GM12878 (cell line): ENCODE measurements at regions not wholly inside any gene's neighbourhood (a gene's known extent, or its start where the extent isn't known, plus 50 kb on each side); places are given as distances from the start of the nearest gene placed in this dataset.

Experiments
- ATAC-seq: fragments of 200-7000 bp; cut with Tn5 transposase; 3 replicates; pipeline ENCODE4 v1.9.1; 2020; ENCODE audit warnings: mild to moderate bottlenecking, moderate library complexity
- BruUV-seq: library from RNA; stranded (reverse); fragments of 400-500 nt; replicated peaks from 2 replicates; lab custom pipeline; 2021; lab: Mats Ljungman, UMichigan
- CTCF ChIA-PET: fragments of 300-600 bp; sonication (Branson Sonifier 250); formaldehyde crosslinking; extraction: SDS; loops from one replicate; lab custom pipeline; 2021; ENCODE audit warnings: inconsistent platforms; lab: Yijun Ruan, JAX
- POLR2A ChIA-PET: fragments of 350-600 bp; formaldehyde crosslinking; extraction: SDS; loops from one replicate; lab custom pipeline; 2021; ENCODE audit warnings: inconsistent platforms; lab: Charles Lee
- RAD21 ChIA-PET: fragments of 300-600 bp; sonication (Branson Sonifier 250); formaldehyde crosslinking; loops from one replicate; lab custom pipeline; 2023; ENCODE audit warnings: antibody characterized with exemption; ENCODE audit not compliant: unreplicated experiment; lab: Charles Lee
- SMC1A ChIA-PET: fragments of 300-600 bp; sonication (Branson Sonifier 250); formaldehyde crosslinking; loops from one replicate; lab custom pipeline; 2023; ENCODE audit not compliant: unreplicated experiment, uncharacterized antibody; lab: Charles Lee
- DNase-seq: peaks from one replicate; pipeline ENCODE4 v3.0.0-alpha.2; 2011; ENCODE audit warnings: low read depth, low spot score
- FAIRE-seq: peaks from 3 replicates; lab custom pipeline; 2011; peaks lifted over from hg19 to GRCh38; lab: Jason Lieb, UNC
- H2AFZ ChIP-seq: 2 replicates; pipeline ENCODE4 v1.6.0; 2011; ENCODE audit warnings: low read depth, low read length, control low read depth; ENCODE audit not compliant: control insufficient read depth
- H3K27ac ChIP-seq: 2 replicates; pipeline ENCODE4 v1.5.1; 2011; ENCODE audit warnings: control low read depth; ENCODE audit not compliant: control insufficient read depth, insufficient read depth
- H3K27me3 ChIP-seq, 2 experiments: replicated peaks in 1 of 2; 2 replicates each; pipeline versions ENCODE4 v1.6.0 to v1.6.1; 2011; ENCODE audit warnings: low read length in 1 of 2; ENCODE audit not compliant: control insufficient read depth in 2 of 2, insufficient read depth in 2 of 2
- H3K36me3 ChIP-seq, 2 experiments: 2 replicates each; pipeline ENCODE4 v1.5.1; 2011; ENCODE audit warnings: low read length in 1 of 2; ENCODE audit not compliant: control insufficient read depth in 2 of 2, insufficient read depth in 2 of 2
- H3K4me1 ChIP-seq: 2 replicates; pipeline ENCODE4 v1.6.1; 2011; ENCODE audit warnings: mild to moderate bottlenecking, low read length, moderate library complexity, mixed read lengths; ENCODE audit not compliant: control insufficient read depth, insufficient read depth
- H3K4me2 ChIP-seq: 2 replicates; pipeline ENCODE4 v1.6.0; 2011; ENCODE audit warnings: control low read depth; ENCODE audit not compliant: control insufficient read depth, insufficient read depth
- H3K4me3 ChIP-seq: fragments of 200-600 bp; sonication (generic); 2 replicates; pipeline ENCODE4 v1.5.1; 2016
- H3K79me2 ChIP-seq: 2 replicates; pipeline ENCODE4 v1.6.0; 2011; ENCODE audit warnings: low read length; ENCODE audit not compliant: control insufficient read depth, insufficient read depth
- H3K9ac ChIP-seq: 2 replicates; pipeline ENCODE4 v1.8.0; 2011; ENCODE audit warnings: low read length, control low read depth, mixed read lengths; ENCODE audit not compliant: control insufficient read depth, insufficient read depth
- H3K9me3 ChIP-seq: replicated peaks from 3 replicates; pipeline ENCODE4 v1.5.1; 2011; ENCODE audit warnings: mild to moderate bottlenecking, low read length; ENCODE audit not compliant: control insufficient read depth, insufficient read depth
- H4K20me1 ChIP-seq: 2 replicates; pipeline ENCODE4 v1.6.0; 2011; ENCODE audit not compliant: control insufficient read depth, insufficient read depth
- BHLHE40 ChIP-seq, 2 experiments: fragments of 450-650 bp in 1 of 2; IDR thresholded peaks; 2 replicates each; pipeline ENCODE4 v1.6.1; 2011 to 2017; ENCODE audit warnings: low read depth in 2 of 2, borderline replicate concordance in 1 of 2, improper control_type of control experiment in 1 of 2, low read length in 1 of 2, mild to moderate bottlenecking in 1 of 2
- CUX1 ChIP-seq: IDR thresholded peaks from 2 replicates; pipeline ENCODE4 v1.6.1; 2012; ENCODE audit warnings: improper control_type of control experiment, low read depth, low read length; ENCODE audit not compliant: insufficient replicate concordance
- EED ChIP-seq: sonication (generic); IDR thresholded peaks from 2 replicates; pipeline ENCODE4 v1.6.1; 2016; ENCODE audit warnings: antibody characterized with exemption, low read depth
- ESRRA ChIP-seq: IDR thresholded peaks from 2 replicates; pipeline ENCODE4 v1.6.1; 2012; ENCODE audit warnings: mild to moderate bottlenecking, low read length, improper control_type of control experiment
- FOXK2 ChIP-seq: fragments of 450-650 bp; IDR thresholded peaks from 2 replicates; pipeline ENCODE4 v1.6.1; 2017; ENCODE audit warnings: mild to moderate bottlenecking, moderate library complexity
- GABPA ChIP-seq: IDR thresholded peaks from 2 replicates; pipeline ENCODE4 v1.6.1; 2014; ENCODE audit warnings: antibody characterized with exemption, low read depth, mild to moderate bottlenecking, inconsistent platforms
- MEF2A ChIP-seq: IDR thresholded peaks from 2 replicates; pipeline ENCODE4 v1.6.1; 2011; ENCODE audit warnings: low read depth, mild to moderate bottlenecking, low read length, moderate library complexity; ENCODE audit not compliant: insufficient read depth
- MLLT1 ChIP-seq: fragments of 450-650 bp; IDR thresholded peaks from 2 replicates; pipeline ENCODE4 v1.6.1; 2016; ENCODE audit warnings: mild to moderate bottlenecking
- MYC ChIP-seq: IDR thresholded peaks from 2 replicates; pipeline ENCODE4 v1.6.1; 2011; ENCODE audit warnings: mild to moderate bottlenecking, low read length, moderate library complexity, inconsistent platforms; ENCODE audit not compliant: insufficient read depth, insufficient replicate concordance, insufficient read length, severe bottlenecking
- NFXL1 ChIP-seq: fragments of 450-650 bp; IDR thresholded peaks from 2 replicates; pipeline ENCODE4 v1.6.1; 2017; ENCODE audit warnings: antibody characterized with exemption, mild to moderate bottlenecking, borderline replicate concordance
- NRF1 ChIP-seq: conservative IDR thresholded peaks from 2 replicates; pipeline ENCODE4 v1.6.1; 2011; ENCODE audit warnings: mild to moderate bottlenecking, low read depth, low read length, improper control_type of control experiment
- POLR2AphosphoS5 ChIP-seq: IDR thresholded peaks from 2 replicates; pipeline ENCODE4 v1.6.1; 2011; ENCODE audit warnings: mild to moderate bottlenecking, low read length, inconsistent platforms
- RAD51 ChIP-seq: fragments of 450-650 bp; IDR thresholded peaks from 2 replicates; pipeline ENCODE4 v1.6.1; 2016; ENCODE audit warnings: moderate library complexity, mild to moderate bottlenecking, inconsistent platforms
- SMAD5 ChIP-seq: IDR thresholded peaks from 2 replicates; pipeline ENCODE4 v1.6.1; 2016; ENCODE audit warnings: antibody characterized with exemption, low read depth
- SMARCA5 ChIP-seq: fragments of 450-650 bp; IDR thresholded peaks from 2 replicates; pipeline ENCODE4 v1.6.1; 2017; ENCODE audit warnings: mild to moderate bottlenecking
- TARDBP ChIP-seq: IDR thresholded peaks from 2 replicates; pipeline ENCODE4 v1.6.1; 2016; ENCODE audit warnings: borderline replicate concordance
- ZNF274 ChIP-seq: IDR thresholded peaks from one replicate; pipeline ENCODE4 v1.8.0; 2011; ENCODE audit not compliant: insufficient read length, insufficient read depth
- WGBS: methylation state at CpG from one replicate; pipeline ENCODE4 v1.1.6; 2016; ENCODE audit warnings: low lambda C conversion rate; ENCODE audit not compliant: insufficient replicate concordance, insufficient coverage; ENCODE audit errors: missing lambda C conversion rate; 5-methylcytosine and 5-hydroxymethylcytosine counted together
- in situ Hi-C: fragments of 300-500 bp; cut with MboI; formaldehyde crosslinking; loops from 9 replicates; pipeline ENCODE4 v1.14.3; 2018; ENCODE audit warnings: mixed read lengths
- intact Hi-C: fragments of 100-400 bp; cut with micrococcal nuclease; formaldehyde crosslinking; loops from one replicate; pipeline ENCODE4 v1.14.2; 2022; ENCODE audit not compliant: unreplicated experiment

DNA sequence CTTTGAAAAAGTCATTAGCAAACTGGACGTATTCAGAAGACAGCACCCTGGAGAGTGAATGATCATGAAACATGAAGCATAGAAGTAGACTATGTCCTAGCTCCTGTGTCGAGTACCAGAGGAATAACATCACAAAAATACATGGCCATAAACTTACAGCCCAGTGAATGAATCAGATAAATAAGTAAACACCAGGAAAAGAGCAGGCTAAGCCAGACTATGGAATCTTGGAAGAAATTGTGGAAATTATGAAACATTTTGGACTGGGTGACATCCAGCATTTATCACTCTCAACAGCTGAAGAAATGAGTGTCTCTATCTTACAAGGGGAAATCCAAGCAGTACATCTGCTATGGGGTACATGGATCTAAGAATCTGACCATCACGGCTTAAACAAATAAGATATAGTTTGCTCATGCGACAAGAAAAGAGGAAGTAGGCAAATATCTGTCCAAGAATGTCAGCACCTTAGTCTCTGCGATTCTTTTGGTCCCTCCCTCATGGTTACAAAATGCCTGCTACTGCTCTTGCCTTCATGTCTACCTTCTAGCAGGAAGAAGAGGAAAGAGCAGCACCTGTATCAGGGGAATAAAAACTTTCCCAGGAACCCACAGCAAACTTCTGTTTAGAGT is 481.5 kb downstream of the BCOR start (continued):
- TF ChIP-seq POLR2AphosphoS5 (no peak), MEF2A (no peak)

DNA sequence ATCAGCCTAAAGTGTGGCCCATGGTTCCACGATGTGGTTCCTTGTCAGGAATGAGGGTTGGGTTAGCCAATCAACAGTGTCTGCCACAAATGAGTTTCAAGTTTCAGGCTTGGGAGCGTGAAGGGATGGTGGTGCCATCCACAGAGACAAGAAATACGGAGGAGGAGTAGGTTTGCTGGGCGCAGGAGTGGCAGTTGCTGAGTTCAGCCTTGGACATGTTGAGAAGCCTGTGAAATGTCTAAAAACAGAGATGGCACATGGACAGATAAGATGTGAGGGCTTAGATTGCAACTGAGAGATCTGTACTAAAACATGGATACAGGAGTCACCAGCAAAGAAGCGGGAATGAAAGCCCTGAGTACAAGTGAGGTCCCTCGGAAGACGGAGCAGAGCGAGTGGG is 481.0 kb downstream of the BCOR start:
- no TSS peak for BruUV-seq
- Histone ChIP-seq H3K27ac (no peak overlapping the region), H3K9ac (no peak overlapping the region), H3K9me3 (no peaks in the 10 kb centered on the region; the same call in 2 of the 3 replicates), H3K4me2 (no peak overlapping the region), H3K36me3 (no peaks in the 10 kb centered on the region), H3K27me3 (no peaks in the 10 kb centered on the region), H3K4me3 (no peak overlapping the region), H3K79me2 (no peaks in the 10 kb centered on the region)
- CTCF ChIA-PET = no interaction called here
- in situ Hi-C loops = no loop called here
- SMC1A ChIA-PET = no interaction called here
- FAIRE-seq (no peak), ATAC-seq (no peak), DNase-seq (no peak)
- TF ChIP-seq CUX1 (no peak), BHLHE40 (IDR thresholded peaks at IDR 0.05; ENCODE audit: borderline replicate concordance in 1 of 2, low read depth in 2 of 2, low read length in 1 of 2) (no peak), ESRRA (no peak), TARDBP (no peak), RAD51 (no peak), SMARCA5 (no peak), EED (no peak), NRF1 (no peak), MLLT1 (no peak), ZNF274 (no peak), MYC (no peak), SMAD5 (no peak), GABPA (no peak), FOXK2 (no peak), NFXL1 (no peak)
- TF ChIP-seq, all 136 proteins: peak for 0
- ChIA-PET POLR2A (no interaction called here), RAD21 (no interaction called here)
- WGBS = 64% methylated on average over 8 of the region's 8 CpGs
- intact Hi-C loops = loop anchor here (5.0 kb wide), 1 partner anchor 591 kb away; no protein-coding TSS in a partner anchor
- Histone ChIP-seq H2AFZ (no peak overlapping the region), H4K20me1 (no peaks in the 10 kb centered on the region; the same call in 1 of the 2 replicates), H3K4me1 (peaks cover 9% of the 10 kb centered on the region)
